Neural progenitor cell (in vitro differentiated cells): ENCODE measurements at regions not wholly inside any gene's neighbourhood (a gene's known extent, or its start where the extent isn't known, plus 50 kb on each side); places are given as distances from the start of the nearest gene placed in this dataset.
"Not testable (repeated sequence)": the region's sequence is repeated elsewhere in the genome, so short reads cannot be mapped to it uniquely, and the experiment has no call there.

Experiments used
- DNase-seq: peaks from one replicate; pipeline ENCODE4 v3.0.0-alpha.2; 2016; ENCODE audit warnings: low spot score
- H2AFZ ChIP-seq: fragments of 200-600 bp; sonication (generic); replicated peaks from 2 replicates; pipeline ENCODE4 v1.6.1; 2016; ENCODE audit warnings: antibody characterized with exemption
- H3F3A ChIP-seq: fragments of 200-600 bp; sonication (generic); 2 replicates; pipeline ENCODE4 v1.6.1; 2016; ENCODE audit warnings: antibody characterized with exemption, low read depth
- H3K27ac ChIP-seq: fragments of 200-600 bp; sonication (generic); 2 replicates; pipeline ENCODE4 v1.5.1; 2016; ENCODE audit warnings: mild to moderate bottlenecking
- H3K27me3 ChIP-seq: fragments of 200-600 bp; sonication (generic); 2 replicates; pipeline ENCODE4 v1.6.1; 2016; ENCODE audit warnings: mild to moderate bottlenecking, moderate library complexity
- H3K36me3 ChIP-seq: fragments of 200-600 bp; sonication (generic); 2 replicates; pipeline ENCODE4 v1.5.1; 2016
- H3K4me1 ChIP-seq: fragments of 200-600 bp; sonication (generic); 2 replicates; pipeline ENCODE4 v1.6.1; 2016; ENCODE audit warnings: mixed run types
- H3K4me2 ChIP-seq: fragments of 200-600 bp; sonication (generic); 2 replicates; pipeline ENCODE4 v1.6.1; 2016
- H3K4me3 ChIP-seq: fragments of 200-600 bp; sonication (generic); 2 replicates; pipeline ENCODE4 v1.5.1; 2016
- H3K79me2 ChIP-seq: fragments of 200-600 bp; sonication (generic); 2 replicates; pipeline ENCODE4 v1.6.1; 2016; ENCODE audit warnings: low read depth
- H3K9ac ChIP-seq: fragments of 200-600 bp; sonication (generic); 2 replicates; pipeline ENCODE4 v1.6.1; 2016
- H3K9me3 ChIP-seq: fragments of 200-600 bp; sonication (generic); 2 replicates; pipeline ENCODE4 v1.5.1; 2016; ENCODE audit warnings: low read depth
- H4K20me1 ChIP-seq: fragments of 200-600 bp; sonication (generic); 2 replicates; pipeline ENCODE4 v1.6.1; 2016; ENCODE audit warnings: low read depth
- H3K27ac Mint-ChIP-seq: 3 replicates; pipeline ENCODE4 v1.8.0; 2021; ENCODE audit warnings: mixed read lengths
- H3K27me3 Mint-ChIP-seq: 2 replicates; pipeline ENCODE4 v1.8.0; 2022; ENCODE audit warnings: low read depth, mild to moderate bottlenecking, inconsistent platforms, moderate library complexity, mixed read lengths; ENCODE audit not compliant: insufficient read depth
- H3K36me3 Mint-ChIP-seq: 3 replicates; pipeline ENCODE4 v1.8.0; 2021; ENCODE audit warnings: mixed read lengths
- H3K4me1 Mint-ChIP-seq: 3 replicates; pipeline ENCODE4 v1.8.0; 2021; ENCODE audit warnings: mixed read lengths
- H3K4me3 Mint-ChIP-seq: 3 replicates; pipeline ENCODE4 v1.8.0; 2021; ENCODE audit warnings: mild to moderate bottlenecking, moderate library complexity, mixed read lengths
- H3K9me3 Mint-ChIP-seq: 3 replicates; pipeline ENCODE4 v1.8.0; 2020; ENCODE audit warnings: mixed read lengths
- CTCF ChIP-seq: fragments of 200-600 bp; sonication (generic); IDR thresholded peaks from 2 replicates; pipeline ENCODE4 v1.5.1; 2017; ENCODE audit warnings: antibody characterized with exemption, mild to moderate bottlenecking
- EZH2 ChIP-seq: fragments of 200-600 bp; sonication (generic); IDR thresholded peaks from 2 replicates; pipeline ENCODE4 v1.6.1; 2017; ENCODE audit warnings: antibody characterized with exemption, mild to moderate bottlenecking, moderate library complexity
- EZH2phosphoT487 ChIP-seq: fragments of 200-600 bp; sonication (generic); IDR thresholded peaks from 2 replicates; pipeline ENCODE4 v1.6.1; 2017; ENCODE audit warnings: antibody characterized with exemption

GRCh38 chr7:3162289-3162688, 118.6 kb upstream of the CARD11 start:
- Histone ChIP-seq H3K4me2 (no peak overlapping the region), H3K4me1 (peaks cover 10% of the 10 kb centered on the region), H3F3A (no peaks in the 10 kb centered on the region), H4K20me1 (no peaks in the 10 kb centered on the region), H3K9ac (no peak overlapping the region), H3K36me3 (no peaks in the 10 kb centered on the region), H2AFZ (no peak overlapping the region), H3K27me3 (no peaks in the 10 kb centered on the region), H3K9me3 (no peaks in the 10 kb centered on the region), H3K79me2 (no peaks in the 10 kb centered on the region), H3K4me3 (no peak overlapping the region), H3K27ac (no peak overlapping the region)
- H3K36me3 Mint-ChIP-seq, result peaks cover 2% of the 10 kb centered on the region
- DNase-seq, result no peak
- peaks cover 7% of the 10 kb centered on the region for H3K27me3 Mint-ChIP-seq
- H3K4me1 Mint-ChIP-seq, result peaks cover 41% of the 10 kb centered on the region
- H3K4me3 Mint-ChIP-seq, result no peak overlapping the region
- H3K27ac Mint-ChIP-seq, result no peak overlapping the region
- TF ChIP-seq EZH2phosphoT487 (no peak), EZH2 (no peak), CTCF (no peak)
- peaks cover 14% of the 10 kb centered on the region for H3K9me3 Mint-ChIP-seq

GRCh38 chr7:3162798-3163197, 119.1 kb upstream of the CARD11 start:
- H3K27ac Mint-ChIP-seq, result peak overlapping the region; percentile 33
- peaks cover 37% of the 10 kb centered on the region for H3K4me1 Mint-ChIP-seq
- not testable (repeated sequence) for DNase-seq, H3K27ac ChIP-seq, H3K4me2 ChIP-seq, H2AFZ ChIP-seq, H3K36me3 ChIP-seq, H3K4me3 Mint-ChIP-seq, H3K9me3 ChIP-seq, H3K36me3 Mint-ChIP-seq, H4K20me1 ChIP-seq, H3K27me3 ChIP-seq, H3K79me2 ChIP-seq, H3F3A ChIP-seq, H3K27me3 Mint-ChIP-seq, H3K4me3 ChIP-seq, H3K9ac ChIP-seq
- peaks cover 15% of the 10 kb centered on the region for H3K4me1 ChIP-seq
- peaks cover 14% of the 10 kb centered on the region for H3K9me3 Mint-ChIP-seq

GRCh38 chr7:3164380-3164792, 120.7 kb upstream of the CARD11 start:
- no peak overlapping the region for H3K4me2 ChIP-seq
- no peaks in the 10 kb centered on the region for H4K20me1 ChIP-seq
- H3K36me3 Mint-ChIP-seq, result peaks cover 2% of the 10 kb centered on the region
- peak; percentile 45 for DNase-seq
- H3K4me3 ChIP-seq, result no peak overlapping the region
- H2AFZ ChIP-seq, result no peak overlapping the region
- H3K27ac ChIP-seq, result no peak overlapping the region
- peaks cover 14% of the 10 kb centered on the region for H3K27me3 Mint-ChIP-seq
- peaks cover 14% of the 10 kb centered on the region for H3K9me3 Mint-ChIP-seq
- no peaks in the 10 kb centered on the region for H3K36me3 ChIP-seq
- H3K27ac Mint-ChIP-seq, result peak overlapping the region; percentile 76
- peaks cover 28% of the 10 kb centered on the region for H3K4me1 Mint-ChIP-seq
- H3K27me3 ChIP-seq, result no peaks in the 10 kb centered on the region
- no peaks in the 10 kb centered on the region for H3F3A ChIP-seq
- no peaks in the 10 kb centered on the region for H3K9me3 ChIP-seq
- no peaks in the 10 kb centered on the region for H3K79me2 ChIP-seq
- H3K4me1 ChIP-seq, result peaks cover 15% of the 10 kb centered on the region
- no peak overlapping the region for H3K9ac ChIP-seq
- no peak overlapping the region for H3K4me3 Mint-ChIP-seq
- no peak for TF ChIP-seq CTCF
- no peak for TF ChIP-seq EZH2
- no peak for TF ChIP-seq EZH2phosphoT487

- H3K9me3 Mint-ChIP-seq, result peaks cover 14% of the 10 kb centered on the region
- Histone ChIP-seq H2AFZ (no peak overlapping the region), H3K4me2 (no peak overlapping the region), H3K4me3 (no peak overlapping the region), H3K36me3 (no peaks in the 10 kb centered on the region), H3K4me1 (peaks cover 15% of the 10 kb centered on the region), H3K27me3 (no peaks in the 10 kb centered on the region), H3K9ac (no peak overlapping the region), H3K79me2 (no peaks in the 10 kb centered on the region), H3F3A (no peaks in the 10 kb centered on the region), H4K20me1 (no peaks in the 10 kb centered on the region), H3K27ac (no peak overlapping the region), H3K9me3 (no peaks in the 10 kb centered on the region)
- TF ChIP-seq EZH2 (no peak), EZH2phosphoT487 (no peak), CTCF (no peak)
- peaks cover 4% of the 10 kb centered on the region for H3K36me3 Mint-ChIP-seq
- peaks cover 10% of the 10 kb centered on the region for H3K27me3 Mint-ChIP-seq
- H3K27ac Mint-ChIP-seq, result peak overlapping the region; percentile 55
- H3K4me3 Mint-ChIP-seq, result no peak overlapping the region
- no peak for DNase-seq
- peaks cover 28% of the 10 kb centered on the region for H3K4me1 Mint-ChIP-seq
These were observed 122.3 kb upstream of the CARD11 start for GRCh38 chr7:3165681-3166580.
